ENCODE measurements at regions not wholly inside any gene's neighbourhood (a gene's known extent, or its start where the extent isn't known, plus 50 kb on each side); places are given as distances from the start of the nearest gene placed in this dataset.

GRCh38 chr2:67829470-67829869 is 233.3 kb downstream of the C1D start:
- TF ChIP-seq CTCF (IDR thresholded peaks at IDR 0.05), result no peak
- TF ChIP-seq POLR2A (IDR thresholded peaks at IDR 0.05), result no peak

All from adrenal gland (tissue), 5 donors.